Fibroblast of the aortic adventitia (primary cell): ENCODE measurements at regions not wholly inside any gene's neighbourhood (a gene's known extent, or its start where the extent isn't known, plus 50 kb on each side); places are given as distances from the start of the nearest gene placed in this dataset.
A peak's percentile ranks its signal among the peaks of the same experiment; 100 is the strongest.

Experiments used
- DNase-seq: peaks from one replicate; pipeline ENCODE4 v3.0.0-alpha.2; 2010; ENCODE audit warnings: low read depth
- H3K4me3 ChIP-seq: 2 replicates; pipeline ENCODE4 v1.5.1; 2011; ENCODE audit warnings: low read depth, mild to moderate bottlenecking, control low read depth, low read length, moderate library complexity
- CTCF ChIP-seq: IDR thresholded peaks from 2 replicates; pipeline ENCODE4 v1.5.1; 2011; ENCODE audit warnings: mild to moderate bottlenecking, low read length, control low read depth, inconsistent platforms; ENCODE audit not compliant: insufficient read depth

DNA sequence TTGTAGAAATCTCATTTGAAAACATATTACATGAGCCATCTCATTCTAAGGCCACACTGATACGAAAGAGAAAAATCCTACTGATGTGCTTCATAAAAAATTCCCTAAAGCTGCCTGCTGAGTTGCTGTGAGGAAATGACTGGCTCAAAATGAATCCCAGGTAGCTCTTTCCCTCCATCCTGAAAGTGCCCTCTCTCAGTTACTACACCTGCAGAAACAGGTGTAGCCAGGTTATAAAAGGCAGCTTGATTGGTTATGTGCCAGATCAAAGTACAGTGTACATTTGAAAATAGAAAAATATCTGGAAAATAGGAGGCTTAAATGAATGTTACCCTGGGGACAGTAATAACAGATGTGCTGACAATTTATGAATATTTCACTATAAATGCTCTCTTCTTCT lies 833.4 kb upstream of the ADGRL4 start:
- no peak for TF ChIP-seq CTCF

GRCh38 chr1:79827446-79827845 lies 820.9 kb upstream of the ADGRL4 start:
- H3K4me3 ChIP-seq, result no peak overlapping the region
- TF ChIP-seq CTCF, result no peak
- no peak for DNase-seq

More for the DNA sequence above, 833.4 kb upstream of the ADGRL4 start:
- no peak overlapping the region for H3K4me3 ChIP-seq
- no peak for DNase-seq

DNA sequence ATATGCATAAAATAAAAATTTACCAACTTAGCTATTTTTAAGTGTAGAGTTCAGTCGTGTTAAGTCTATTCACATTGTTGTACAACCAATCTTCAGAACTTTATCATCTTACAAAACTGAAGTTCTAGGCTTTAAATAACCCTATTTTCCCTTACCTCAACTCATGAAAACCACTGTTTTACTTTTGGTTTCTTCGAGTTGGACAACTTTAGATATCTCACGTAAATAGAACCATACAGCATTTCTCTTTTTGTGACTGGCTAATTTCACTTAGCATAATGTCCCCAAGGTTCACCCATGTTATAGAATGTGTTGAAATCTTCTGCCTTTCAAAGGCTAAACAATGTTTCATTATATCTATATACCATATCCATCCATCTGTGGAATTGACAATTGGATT lies 819.0 kb upstream of the ADGRL4 start:
- no peak overlapping the region for H3K4me3 ChIP-seq
- no peak for DNase-seq
- TF ChIP-seq CTCF, result no peak

GRCh38 chr1:79822053-79822452 lies 815.5 kb upstream of the ADGRL4 start:
- no peak for TF ChIP-seq CTCF
- no peak for DNase-seq

DNA sequence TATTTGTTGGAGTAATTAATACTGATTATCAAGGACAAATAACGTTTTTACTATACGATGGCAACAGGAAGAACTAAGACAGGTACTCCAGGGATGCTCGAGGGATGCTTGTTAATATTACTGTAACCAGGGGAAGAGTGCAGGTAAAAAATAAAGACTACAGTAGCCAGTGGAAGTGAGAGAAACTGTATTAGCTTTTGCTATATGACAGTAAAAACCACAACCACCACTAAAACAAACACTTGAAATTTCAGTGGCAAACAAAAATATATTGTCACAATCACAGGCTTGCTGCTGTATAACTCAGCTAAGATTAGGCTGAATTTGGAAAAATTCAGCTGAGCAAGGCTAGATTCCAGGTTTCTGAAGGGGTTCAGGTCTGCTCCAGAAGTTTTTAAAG lies 812.6 kb upstream of the ADGRL4 start:
- DNase-seq, result no peak
- no peak overlapping the region for H3K4me3 ChIP-seq
- no peak for TF ChIP-seq CTCF

More at GRCh38 chr1:79822053-79822452, 815.5 kb upstream of the ADGRL4 start:
- H3K4me3 ChIP-seq, result no peak overlapping the region

GRCh38 chr1:79817031-79817560 lies 810.6 kb upstream of the ADGRL4 start:
- no peak for TF ChIP-seq CTCF
- H3K4me3 ChIP-seq, result no peak overlapping the region
- no peak for DNase-seq

- DNase-seq, result peak; percentile 25
- no peak overlapping the region for H3K4me3 ChIP-seq
- TF ChIP-seq CTCF, result no peak
Observed at GRCh38 chr1:79815115-79815514, 808.6 kb upstream of the ADGRL4 start.
